Keratinocyte (primary cell): ENCODE measurements at regions not wholly inside any gene's neighbourhood (a gene's known extent, or its start where the extent isn't known, plus 50 kb on each side); places are given as distances from the start of the nearest gene placed in this dataset.
A peak's percentile ranks its signal among the peaks of the same experiment; 100 is the strongest.

Source experiments
- DNase-seq: peaks from one replicate; pipeline ENCODE4 v3.0.0-alpha.2; 2011; ENCODE audit warnings: low read depth, missing footprints, low spot score
- FAIRE-seq: peaks from 2 replicates; lab custom pipeline; 2011; peaks lifted over from hg19 to GRCh38; lab: Jason Lieb, UNC
- H2AFZ ChIP-seq: 2 replicates; pipeline ENCODE4 v1.6.0; 2012; ENCODE audit warnings: low read length, control low read depth, inconsistent platforms; ENCODE audit not compliant: control insufficient read depth
- H3K27ac ChIP-seq: 2 replicates; pipeline ENCODE4 v1.5.1; 2011; ENCODE audit warnings: low read length; ENCODE audit not compliant: control insufficient read depth, insufficient read depth
- H3K27me3 ChIP-seq: 3 replicates; pipeline ENCODE4 v1.6.0; 2011; ENCODE audit warnings: low read length; ENCODE audit not compliant: control insufficient read depth, insufficient read depth; ENCODE audit errors: extremely low read depth
- H3K36me3 ChIP-seq, 2 experiments: 2 replicates in 1 of 2; 3 replicates in 1 of 2; pipeline ENCODE4 v1.5.1; 2011; ENCODE audit warnings: low read length in 2 of 2, mild to moderate bottlenecking in 1 of 2; ENCODE audit not compliant: control insufficient read depth in 2 of 2, insufficient read depth in 2 of 2; ENCODE audit errors: extremely low read depth in 1 of 2
- H3K4me1 ChIP-seq: 3 replicates; pipeline ENCODE4 v1.5.1; 2011; ENCODE audit warnings: low read length; ENCODE audit not compliant: control insufficient read depth, insufficient read depth; ENCODE audit errors: extremely low read depth
- H3K4me2 ChIP-seq: 3 replicates; pipeline ENCODE4 v1.6.0; 2011; ENCODE audit warnings: low read depth, low read length; ENCODE audit not compliant: control insufficient read depth, insufficient read depth; ENCODE audit errors: extremely low read depth
- H3K4me3 ChIP-seq, 3 experiments: fragments of 200-600 bp in 1 of 3; sonication (generic) in 1 of 3; 2 replicates in 2 of 3; 3 replicates in 1 of 3; pipeline ENCODE4 v1.5.1; 2011 to 2016; ENCODE audit warnings: low read length in 3 of 3, mild to moderate bottlenecking in 3 of 3, control low read depth in 2 of 3, inconsistent platforms in 1 of 3, low read depth in 1 of 3, mixed read lengths in 1 of 3, mixed run types in 1 of 3, moderate library complexity in 1 of 3; ENCODE audit not compliant: control insufficient read depth in 2 of 3, insufficient read depth in 2 of 3; ENCODE audit errors: extremely low read depth in 1 of 3
- H3K79me2 ChIP-seq: 2 replicates; pipeline ENCODE4 v1.6.0; 2012; ENCODE audit warnings: low read length; ENCODE audit not compliant: control insufficient read depth, insufficient read depth
- H3K9ac ChIP-seq: 3 replicates; pipeline ENCODE4 v1.6.0; 2011; ENCODE audit warnings: low read length; ENCODE audit not compliant: control insufficient read depth, insufficient read depth; ENCODE audit errors: extremely low read depth
- H3K9me1 ChIP-seq: 3 replicates; pipeline ENCODE4 v1.6.0; 2011; ENCODE audit warnings: low read length; ENCODE audit not compliant: control insufficient read depth, insufficient read depth; ENCODE audit errors: extremely low read depth
- H3K9me3 ChIP-seq: 2 replicates; pipeline ENCODE4 v1.5.1; 2012; ENCODE audit warnings: low read depth, low read length; ENCODE audit not compliant: control insufficient read depth
- H4K20me1 ChIP-seq: 3 replicates; pipeline ENCODE4 v1.6.0; 2011; ENCODE audit warnings: low read length; ENCODE audit not compliant: control insufficient read depth, insufficient read depth; ENCODE audit errors: extremely low read depth
- CTCF ChIP-seq, 3 experiments: IDR thresholded peaks in 1 of 3; conservative IDR thresholded peaks in 1 of 3; optimal IDR thresholded peaks in 1 of 3; 2 replicates in 2 of 3; 3 replicates in 1 of 3; pipeline versions ENCODE3 to v1.5.1; 2011; ENCODE audit warnings: low read length in 3 of 3, mild to moderate bottlenecking in 3 of 3, moderate library complexity in 2 of 3, control low read depth in 1 of 3, inconsistent platforms in 1 of 3; ENCODE audit not compliant: insufficient read depth in 2 of 3; ENCODE audit errors: extremely low read depth in 1 of 3
- EZH2 ChIP-seq: IDR thresholded peaks from one replicate; pipeline ENCODE4 v1.6.1; 2012; ENCODE audit warnings: inconsistent platforms, mild to moderate bottlenecking, low read length, moderate library complexity
- dilution Hi-C: fragments of 300-500 bp; cut with MboI; formaldehyde crosslinking; loops from one replicate; pipeline ENCODE4 v1.7.0; 2020; ENCODE audit warnings: low sequenced_read_pairs; ENCODE audit not compliant: extremely low pct_ligation_motif_present

GRCh38 chr12:75865315-75865714, 166.3 kb downstream of the PHLDA1 start:
- Histone ChIP-seq H3K79me2 (no peaks in the 10 kb centered on the region), H4K20me1 (no peaks in the 10 kb centered on the region), H3K9me3 (no peaks in the 10 kb centered on the region), H3K9me1 (no peaks in the 10 kb centered on the region), H3K36me3 (no peaks in the 10 kb centered on the region), H3K4me2 (no peak overlapping the region), H3K4me1 (peaks cover 38% of the 10 kb centered on the region), H3K27me3 (no peaks in the 10 kb centered on the region), H3K4me3 (no peak overlapping the region), H3K27ac (no peak overlapping the region), H3K9ac (no peak overlapping the region), H2AFZ (no peak overlapping the region)
- TF ChIP-seq CTCF (optimal IDR thresholded peaks at IDR 0.05 in 1 of 3, IDR thresholded peaks at IDR 0.05 in 1 of 3, conservative IDR thresholded peaks at IDR 0.05 in 1 of 3; ENCODE audit: extremely low read depth in 1 of 3, insufficient read depth in 2 of 3, low read length in 3 of 3) (no peak), EZH2 (no peak)
- dilution Hi-C loops, result no loop called here
- DNase-seq (no peak), FAIRE-seq (no peak)

- peak overlapping the region; percentile 95 for H3K27ac ChIP-seq
- TF ChIP-seq EZH2 (no peak), CTCF (optimal IDR thresholded peaks at IDR 0.05 in 1 of 3, IDR thresholded peaks at IDR 0.05 in 1 of 3, conservative IDR thresholded peaks at IDR 0.05 in 1 of 3; ENCODE audit: extremely low read depth in 1 of 3, insufficient read depth in 2 of 3, low read length in 3 of 3) (no peak)
Measured at GRCh38 chr12:75864161-75864560, 167.4 kb downstream of the PHLDA1 start.

More at GRCh38 chr12:75864161-75864560, 167.4 kb downstream of the PHLDA1 start:
- Histone ChIP-seq H3K9me3 (no peaks in the 10 kb centered on the region), H3K27me3 (no peaks in the 10 kb centered on the region), H3K79me2 (no peaks in the 10 kb centered on the region), H3K4me2 (peak overlapping the region; percentile 60), H3K9me1 (no peaks in the 10 kb centered on the region), H2AFZ (no peak overlapping the region), H3K36me3 (no peaks in the 10 kb centered on the region), H3K4me3 (no peak overlapping the region), H4K20me1 (no peaks in the 10 kb centered on the region), H3K9ac (peak overlapping the region; percentile 76), H3K4me1 (peaks cover 46% of the 10 kb centered on the region)
- dilution Hi-C loops, result no loop called here
- no peak for FAIRE-seq
- DNase-seq, result no peak
